ENCODE measurements at regions not wholly inside any gene's neighbourhood (a gene's known extent, or its start where the extent isn't known, plus 50 kb on each side); places are given as distances from the start of the nearest gene placed in this dataset.
"Not testable (repeated sequence)": the region's sequence is repeated elsewhere in the genome, so short reads cannot be mapped to it uniquely, and the experiment has no call there.

- CTCF ChIA-PET, result interaction anchor here (0.5 to 0.6 kb wide), 2 partner anchors 41 to 57 kb away, joined by 3 read pairs; no protein-coding TSS in a partner anchor
- no peaks in the 10 kb centered on the region for H3K36me3 Mint-ChIP-seq (ENCODE audit: insufficient read depth, unreplicated experiment)
- no peak for TF ChIP-seq CTCF (IDR thresholded peaks at IDR 0.05; ENCODE audit: unreplicated experiment)
- no TSS peak for BruUV-seq (replicated peaks)
- no peaks in the 10 kb centered on the region for H3K27me3 Mint-ChIP-seq (ENCODE audit: insufficient read depth, unreplicated experiment)
- peaks cover 8% of the 10 kb centered on the region for H3K4me1 Mint-ChIP-seq (ENCODE audit: insufficient read depth, unreplicated experiment)
- DNase-seq (ENCODE audit: unreplicated experiment), result no peak
- no peaks in the 10 kb centered on the region for H3K9me3 Mint-ChIP-seq (ENCODE audit: unreplicated experiment)
- no peak overlapping the region for H3K27ac Mint-ChIP-seq (ENCODE audit: low read depth, unreplicated experiment)
- POLR2A ChIA-PET, result no interaction called here
- H3K4me3 Mint-ChIP-seq (ENCODE audit: unreplicated experiment), result no peak overlapping the region
- intact Hi-C loops (cut with micrococcal nuclease), result no loop called here
These were observed 105.8 kb downstream of the SOCS6 start for GRCh38 chr18:70394672-70395071.

GRCh38 chr18:70390371-70391090 lies 101.7 kb downstream of the SOCS6 start:
- H3K27ac Mint-ChIP-seq (ENCODE audit: low read depth, unreplicated experiment), result no peak overlapping the region
- intact Hi-C loops (cut with micrococcal nuclease), result no loop called here
- DNase-seq (ENCODE audit: unreplicated experiment), result no peak
- ChIA-PET POLR2A (no interaction called here), CTCF (no interaction called here)
- no peaks in the 10 kb centered on the region for H3K36me3 Mint-ChIP-seq (ENCODE audit: insufficient read depth, unreplicated experiment)
- no peaks in the 10 kb centered on the region for H3K27me3 Mint-ChIP-seq (ENCODE audit: insufficient read depth, unreplicated experiment)
- no TSS peak for BruUV-seq (replicated peaks)
- H3K4me1 Mint-ChIP-seq (ENCODE audit: insufficient read depth, unreplicated experiment), result peaks cover under 1% of the 10 kb centered on the region
- H3K9me3 Mint-ChIP-seq (ENCODE audit: unreplicated experiment), result no peaks in the 10 kb centered on the region
- TF ChIP-seq CTCF (IDR thresholded peaks at IDR 0.05; ENCODE audit: unreplicated experiment), result no peak
- no peak overlapping the region for H3K4me3 Mint-ChIP-seq (ENCODE audit: unreplicated experiment)

- not testable (repeated sequence) for H3K4me3 Mint-ChIP-seq (ENCODE audit: unreplicated experiment); DNase-seq (ENCODE audit: unreplicated experiment); H3K9me3 Mint-ChIP-seq (ENCODE audit: unreplicated experiment); H3K36me3 Mint-ChIP-seq (ENCODE audit: insufficient read depth, unreplicated experiment); H3K27me3 Mint-ChIP-seq (ENCODE audit: insufficient read depth, unreplicated experiment); BruUV-seq (replicated peaks); H3K27ac Mint-ChIP-seq (ENCODE audit: low read depth, unreplicated experiment)
- ChIA-PET CTCF (interaction anchor here (1.2 kb wide), 1 partner anchor 72 kb away, joined by 4 read pairs; no protein-coding TSS in a partner anchor), POLR2A (interaction anchor here (0.8 to 0.9 kb wide), 2 partner anchors 18 to 33 kb away, joined by 3 to 4 read pairs; no protein-coding TSS in a partner anchor)
- intact Hi-C loops (cut with micrococcal nuclease), result loop anchor here (10.0 kb wide), 1 partner anchor 94 kb away; no protein-coding TSS in a partner anchor
- H3K4me1 Mint-ChIP-seq (ENCODE audit: insufficient read depth, unreplicated experiment), result peaks cover 15% of the 10 kb centered on the region
These were observed 100.2 kb downstream of the SOCS6 start for GRCh38 chr18:70389036-70389435.

- TF ChIP-seq CTCF (IDR thresholded peaks at IDR 0.05; ENCODE audit: unreplicated experiment), result no peak
- POLR2A ChIA-PET, result interaction anchor here (1.6 kb wide), 1 partner anchor 11 kb away, joined by 3 read pairs; no protein-coding TSS in a partner anchor
- Mint-ChIP-seq H3K27me3 (ENCODE audit: insufficient read depth, unreplicated experiment) (no peaks in the 10 kb centered on the region), H3K4me3 (ENCODE audit: unreplicated experiment) (no peak overlapping the region), H3K4me1 (ENCODE audit: insufficient read depth, unreplicated experiment) (peaks cover 21% of the 10 kb centered on the region), H3K27ac (ENCODE audit: low read depth, unreplicated experiment) (no peak overlapping the region), H3K36me3 (ENCODE audit: insufficient read depth, unreplicated experiment) (no peaks in the 10 kb centered on the region), H3K9me3 (ENCODE audit: unreplicated experiment) (no peaks in the 10 kb centered on the region)
- intact Hi-C loops (cut with micrococcal nuclease), result loop anchor here (10.0 kb wide), 1 partner anchor 92 kb away; no protein-coding TSS in a partner anchor
- CTCF ChIA-PET, result interaction anchor here (0.5 to 1.1 kb wide), 3 partner anchors 9 to 67 kb away, joined by 3 to 4 read pairs (median 3); no protein-coding TSS in a partner anchor
- no peak for DNase-seq (ENCODE audit: unreplicated experiment)
- BruUV-seq (replicated peaks), result no TSS peak
These were observed 98.2 kb downstream of the SOCS6 start for GRCh38 chr18:70387027-70387426.

Measured in MCF 10A (cell line).